SK-N-SH (cell line): ENCODE measurements at regions not wholly inside any gene's neighbourhood (a gene's known extent, or its start where the extent isn't known, plus 50 kb on each side); places are given as distances from the start of the nearest gene placed in this dataset.

ENCODE experiments used
- CTCF ChIA-PET: fragments of 300-600, 350-600 bp; formaldehyde crosslinking; extraction: SDS; loops from one replicate; lab custom pipeline; 2021; lab: Yijun Ruan, JAX
- POLR2A ChIA-PET: fragments of 350-600 bp; sonication (Branson Sonifier 250); formaldehyde crosslinking; extraction: SDS; loops from one replicate; lab custom pipeline; 2020; ENCODE audit warnings: antibody characterized with exemption, inconsistent platforms; lab: Yijun Ruan, JAX
- DNase-seq: peaks from one replicate; pipeline ENCODE4 v3.0.0; 2012
- H2AFZ ChIP-seq: fragments of 200-600 bp; sonication (generic); 2 replicates; pipeline ENCODE4 v1.8.1; 2016; ENCODE audit warnings: antibody characterized with exemption, mild to moderate bottlenecking, low read depth
- H3F3A ChIP-seq: fragments of 200-600 bp; sonication (generic); replicated peaks from 2 replicates; pipeline ENCODE3; 2016; ENCODE audit warnings: antibody characterized with exemption, mild to moderate bottlenecking; ENCODE audit not compliant: insufficient read depth
- H3K27ac ChIP-seq, 2 experiments: fragments of 200-500 bp in 1 of 2; fragments of 200-600 bp in 1 of 2; sonication (Bioruptor generic) in 1 of 2; sonication (generic), shearing (Covaris generic) in 1 of 2; 2 replicates each; pipeline versions ENCODE4 v1.5.1 to v1.6.1; 2014 to 2016; ENCODE audit warnings: low read depth in 2 of 2, inconsistent platforms in 1 of 2, low read length in 1 of 2, mild to moderate bottlenecking in 1 of 2, mixed read lengths in 1 of 2
- H3K27me3 ChIP-seq: fragments of 200-600 bp; sonication (generic), shearing (Covaris generic); 2 replicates; pipeline ENCODE4 v1.6.1; 2016; ENCODE audit warnings: mixed run types; ENCODE audit not compliant: insufficient read depth
- H3K36me3 ChIP-seq, 2 experiments: fragments of 200-500 bp in 1 of 2; fragments of 200-600 bp in 1 of 2; sonication (Bioruptor generic) in 1 of 2; sonication (generic) in 1 of 2; replicated peaks in 1 of 2; 2 replicates each; pipeline versions ENCODE3 to v1.5.1; 2014 to 2016; ENCODE audit warnings: low read length in 1 of 2, mild to moderate bottlenecking in 1 of 2; ENCODE audit not compliant: insufficient read depth in 2 of 2, control insufficient read depth in 1 of 2
- H3K4me1 ChIP-seq, 2 experiments: fragments of 200-500 bp in 1 of 2; fragments of 200-600 bp in 1 of 2; sonication (Bioruptor generic) in 1 of 2; sonication (generic), shearing (Covaris generic) in 1 of 2; 2 replicates each; pipeline versions ENCODE4 v1.5.1 to v1.6.1; 2014 to 2016; ENCODE audit warnings: low read depth in 1 of 2, low read length in 1 of 2, mixed run types in 1 of 2; ENCODE audit not compliant: insufficient read depth in 2 of 2, control insufficient read depth in 1 of 2
- H3K4me2 ChIP-seq: fragments of 200-600 bp; sonication (generic), shearing (Covaris generic); 2 replicates; pipeline ENCODE4 v1.6.1; 2017; ENCODE audit warnings: mixed run types
- H3K4me3 ChIP-seq, 2 experiments: fragments of 200-500 bp in 1 of 2; fragments of 200-600 bp in 1 of 2; sonication (Bioruptor generic) in 1 of 2; sonication (generic), shearing (Covaris generic) in 1 of 2; 2 replicates each; pipeline versions ENCODE4 v1.5.1 to v1.8.1; 2014 to 2016; ENCODE audit warnings: low read depth in 2 of 2, inconsistent platforms in 1 of 2, low read length in 1 of 2, mild to moderate bottlenecking in 1 of 2, mixed read lengths in 1 of 2, moderate library complexity in 1 of 2
- H3K79me2 ChIP-seq: fragments of 200-600 bp; sonication (generic); 2 replicates; pipeline ENCODE4 v1.8.1; 2017; ENCODE audit warnings: mild to moderate bottlenecking; ENCODE audit not compliant: insufficient read depth
- H3K9ac ChIP-seq: fragments of 200-600 bp; sonication (generic); 2 replicates; pipeline ENCODE4 v1.6.1; 2017; ENCODE audit warnings: mixed run types
- H3K9me2 ChIP-seq: fragments of 200-600 bp; sonication (generic); 2 replicates; pipeline ENCODE4 v1.6.1; 2017; ENCODE audit warnings: mixed run types
- H3K9me3 ChIP-seq: fragments of 200-600 bp; sonication (generic); 2 replicates; pipeline ENCODE4 v1.6.1; 2017; ENCODE audit warnings: mixed run types, mild to moderate bottlenecking, moderate library complexity
- H4K20me1 ChIP-seq: fragments of 200-600 bp; sonication (generic); 2 replicates; pipeline ENCODE4 v1.6.1; 2017; ENCODE audit warnings: mild to moderate bottlenecking, mixed run types; ENCODE audit not compliant: insufficient read depth
- CTCF ChIP-seq: fragments of 200-600 bp; sonication (generic); IDR thresholded peaks from 2 replicates; pipeline ENCODE4 v1.6.1; 2017; ENCODE audit warnings: antibody characterized with exemption, mild to moderate bottlenecking, moderate library complexity
- ELF1 ChIP-seq: IDR thresholded peaks from 2 replicates; pipeline ENCODE4 v1.4.0; 2012
- FOSL2 ChIP-seq: IDR thresholded peaks from 2 replicates; pipeline ENCODE4 v1.4.0; 2012; ENCODE audit warnings: low read depth, mild to moderate bottlenecking, moderate library complexity, borderline replicate concordance
- FOXJ3 ChIP-seq: sonication (generic); formaldehyde crosslinking; IDR thresholded peaks from 2 replicates; pipeline ENCODE4 v1.5.1; 2020; ENCODE audit warnings: mild to moderate bottlenecking, missing genetic modification reagents
- GABPA ChIP-seq: IDR thresholded peaks from 2 replicates; pipeline ENCODE4 v1.4.0; 2012; ENCODE audit warnings: low read depth, mild to moderate bottlenecking
- JUND ChIP-seq: IDR thresholded peaks from 2 replicates; pipeline ENCODE4 v1.4.0; 2012
- MAX ChIP-seq: IDR thresholded peaks from 2 replicates; pipeline ENCODE4 v1.4.0; 2012; ENCODE audit warnings: low read depth
- MXI1 ChIP-seq: IDR thresholded peaks from 2 replicates; pipeline ENCODE4 v1.6.1; 2012; ENCODE audit warnings: mild to moderate bottlenecking, low read depth, low read length, improper control_type of control experiment
- NRF1 ChIP-seq: IDR thresholded peaks from 2 replicates; pipeline ENCODE4 v1.6.1; 2012; ENCODE audit warnings: low read depth, mild to moderate bottlenecking, low read length
- PBX3 ChIP-seq: IDR thresholded peaks from 2 replicates; pipeline ENCODE4; 2012
- RAD21 ChIP-seq: IDR thresholded peaks from 2 replicates; pipeline ENCODE4 v1.6.1; 2012; ENCODE audit warnings: mild to moderate bottlenecking, low read length
- RCOR1 ChIP-seq: fragments of 150-350 bp; IDR thresholded peaks from 2 replicates; pipeline ENCODE4 v1.6.1; 2017; ENCODE audit warnings: antibody characterized with exemption, low read length
- REST ChIP-seq: IDR thresholded peaks from 2 replicates; pipeline ENCODE4 v1.6.1; 2012; ENCODE audit warnings: mild to moderate bottlenecking, low read depth, low read length, moderate library complexity
- RFX5 ChIP-seq: IDR thresholded peaks from 2 replicates; pipeline ENCODE4 v1.6.1; 2012; ENCODE audit warnings: mild to moderate bottlenecking, improper control_type of control experiment, low read length
- SMC3 ChIP-seq: IDR thresholded peaks from 2 replicates; pipeline ENCODE4 v1.6.1; 2012; ENCODE audit warnings: low read depth, low read length, improper control_type of control experiment
- TEAD4 ChIP-seq: IDR thresholded peaks from 2 replicates; pipeline ENCODE4 v1.4.0; 2012; ENCODE audit warnings: mild to moderate bottlenecking, borderline replicate concordance; ENCODE audit not compliant: insufficient read depth
- USF1 ChIP-seq: IDR thresholded peaks from 2 replicates; pipeline ENCODE4 v1.4.0; 2012; ENCODE audit warnings: low read depth, borderline replicate concordance
- WGBS: methylation state at CpG from one replicate; pipeline ENCODE4 v1.1.6; 2017; ENCODE audit warnings: low lambda C conversion rate; 5-methylcytosine and 5-hydroxymethylcytosine counted together

- H3K4me2 ChIP-seq = no peak overlapping the region
- H3K4me1 ChIP-seq = no peaks in the 10 kb centered on the region
- POLR2A ChIA-PET = no interaction called here
- no peaks in the 10 kb centered on the region for H3F3A ChIP-seq
- H3K4me3 ChIP-seq = no peak overlapping the region
- WGBS = 42% methylated on average over 1 of the region's 1 CpG
- no peak for DNase-seq
- TF ChIP-seq TEAD4 (no peak), MAX (no peak), ELF1 (no peak), USF1 (no peak), MXI1 (no peak), FOSL2 (no peak), REST (no peak), RFX5 (no peak), CTCF (no peak), GABPA (no peak)
- no peaks in the 10 kb centered on the region for H3K36me3 ChIP-seq
- no peak overlapping the region for H3K27ac ChIP-seq
- no peaks in the 10 kb centered on the region for H4K20me1 ChIP-seq
- CTCF ChIA-PET = interaction anchor here (1.3 kb wide), 1 partner anchor 23 kb away, joined by 3 read pairs; no protein-coding TSS in a partner anchor
- no peaks in the 10 kb centered on the region for H3K9me2 ChIP-seq
- no peak overlapping the region for H3K9ac ChIP-seq
- no peaks in the 10 kb centered on the region for H3K9me3 ChIP-seq
- H3K27me3 ChIP-seq = no peaks in the 10 kb centered on the region
- H3K79me2 ChIP-seq = no peaks in the 10 kb centered on the region
- no peak overlapping the region for H2AFZ ChIP-seq
Measured at GRCh38 chr6:140160909-140161308, 786.5 kb upstream of the CITED2 start.

GRCh38 chr6:140160494-140160893 lies 786.0 kb upstream of the CITED2 start:
- no peak overlapping the region for H2AFZ ChIP-seq
- CTCF ChIA-PET = interaction anchor here (1.3 kb wide), 1 partner anchor 22 kb away, joined by 3 read pairs; no protein-coding TSS in a partner anchor
- POLR2A ChIA-PET = no interaction called here
- no peaks in the 10 kb centered on the region for H4K20me1 ChIP-seq
- 93% methylated on average over 3 of the region's 3 CpGs for WGBS
- no peaks in the 10 kb centered on the region for H3K79me2 ChIP-seq
- H3K27me3 ChIP-seq = no peaks in the 10 kb centered on the region
- no peaks in the 10 kb centered on the region for H3K9me3 ChIP-seq
- H3K36me3 ChIP-seq = no peaks in the 10 kb centered on the region
- H3K27ac ChIP-seq = no peak overlapping the region
- no peak for DNase-seq
- H3K4me1 ChIP-seq = no peaks in the 10 kb centered on the region
- no peaks in the 10 kb centered on the region for H3K9me2 ChIP-seq
- H3K4me3 ChIP-seq = no peak overlapping the region
- no peaks in the 10 kb centered on the region for H3F3A ChIP-seq
- H3K4me2 ChIP-seq = no peak overlapping the region
- H3K9ac ChIP-seq = no peak overlapping the region
- TF ChIP-seq SMC3 (no peak), RCOR1 (no peak), RAD21 (no peak), NRF1 (no peak), MAX (no peak), FOXJ3 (CRISPR knock-in tag) (no peak), PBX3 (no peak), CTCF (no peak), ELF1 (no peak), JUND (no peak)
